ENCODE measurements at regions not wholly inside any gene's neighbourhood (a gene's known extent, or its start where the extent isn't known, plus 50 kb on each side); places are given as distances from the start of the nearest gene placed in this dataset.
"Not testable (repeated sequence)": the region's sequence is repeated elsewhere in the genome, so short reads cannot be mapped to it uniquely, and the experiment has no call there.

DNA sequence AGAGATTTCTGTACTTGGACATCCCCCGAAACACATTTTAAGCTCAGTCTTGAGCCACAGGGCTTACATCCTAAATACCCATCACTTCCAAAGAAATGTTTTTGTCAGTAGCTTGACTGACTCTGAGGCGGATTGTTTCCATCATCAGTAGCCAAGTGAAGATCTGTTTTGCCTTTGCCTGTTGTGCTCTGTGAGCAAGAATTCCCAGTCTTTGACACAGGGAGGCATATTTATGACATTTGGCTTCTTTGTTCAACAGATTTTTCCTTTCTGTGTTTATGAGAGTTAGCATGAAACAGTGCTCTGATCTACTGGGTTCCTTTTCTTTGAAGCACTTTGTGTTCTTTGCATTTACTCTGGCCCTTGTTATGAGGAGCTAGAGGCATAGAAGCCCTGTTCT lies 132.1 kb upstream of the CDIN1 start:
- Histone ChIP-seq H3K4me1 (no peaks in the 10 kb centered on the region), H3K27ac (no peak overlapping the region), H3K27me3 (no peaks in the 10 kb centered on the region), H3K9me3 (no peaks in the 10 kb centered on the region), H3K36me3 (no peaks in the 10 kb centered on the region), H3K4me3 (no peak overlapping the region)
- DNase-seq: no peak
- intact Hi-C loops (cut with DNase I): no loop called here
- WGBS, 2 donors: 63 to 84% methylated on average over 2 of the region's 2 CpGs
- TF ChIP-seq, protein P1, sequence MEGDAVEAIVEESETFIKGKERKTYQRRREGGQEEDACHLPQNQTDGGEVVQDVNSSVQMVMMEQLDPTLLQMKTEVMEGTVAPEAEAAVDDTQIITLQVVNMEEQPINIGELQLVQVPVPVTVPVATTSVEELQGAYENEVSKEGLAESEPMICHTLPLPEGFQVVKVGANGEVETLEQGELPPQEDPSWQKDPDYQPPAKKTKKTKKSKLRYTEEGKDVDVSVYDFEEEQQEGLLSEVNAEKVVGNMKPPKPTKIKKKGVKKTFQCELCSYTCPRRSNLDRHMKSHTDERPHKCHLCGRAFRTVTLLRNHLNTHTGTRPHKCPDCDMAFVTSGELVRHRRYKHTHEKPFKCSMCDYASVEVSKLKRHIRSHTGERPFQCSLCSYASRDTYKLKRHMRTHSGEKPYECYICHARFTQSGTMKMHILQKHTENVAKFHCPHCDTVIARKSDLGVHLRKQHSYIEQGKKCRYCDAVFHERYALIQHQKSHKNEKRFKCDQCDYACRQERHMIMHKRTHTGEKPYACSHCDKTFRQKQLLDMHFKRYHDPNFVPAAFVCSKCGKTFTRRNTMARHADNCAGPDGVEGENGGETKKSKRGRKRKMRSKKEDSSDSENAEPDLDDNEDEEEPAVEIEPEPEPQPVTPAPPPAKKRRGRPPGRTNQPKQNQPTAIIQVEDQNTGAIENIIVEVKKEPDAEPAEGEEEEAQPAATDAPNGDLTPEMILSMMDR (IDR thresholded peaks at IDR 0.05): no peak
- TF ChIP-seq POLR2A (IDR thresholded peaks at IDR 0.05): no peak

- Histone ChIP-seq H3K4me1 (no peaks in the 10 kb centered on the region), H3K4me3 (no peak overlapping the region)
- no peak for DNase-seq
Measured at GRCh38 chr15:36448418-36448817, 131.0 kb upstream of the CDIN1 start.

GRCh38 chr15:36449084-36449661 lies 130.3 kb upstream of the CDIN1 start:
- no peaks in the 10 kb centered on the region for H3K27me3 ChIP-seq
- H3K9me3 ChIP-seq: no peaks in the 10 kb centered on the region
- H3K4me3 ChIP-seq: no peak overlapping the region
- intact Hi-C loops (cut with DNase I): no loop called here
- H3K27ac ChIP-seq: no peak overlapping the region
- no peak for DNase-seq
- WGBS, 2 donors: 30 to 39% methylated on average over 5 of the region's 5 CpGs
- no peak for TF ChIP-seq POLR2A (IDR thresholded peaks at IDR 0.05)
- H3K4me1 ChIP-seq: no peaks in the 10 kb centered on the region
- H3K36me3 ChIP-seq: no peaks in the 10 kb centered on the region

More at GRCh38 chr15:36448418-36448817, 131.0 kb upstream of the CDIN1 start:
- Histone ChIP-seq H3K27ac (no peak overlapping the region), H3K9me3 (no peaks in the 10 kb centered on the region), H3K27me3 (no peaks in the 10 kb centered on the region), H3K36me3 (no peaks in the 10 kb centered on the region)
- TF ChIP-seq, protein P1 (IDR thresholded peaks at IDR 0.05): no peak
- no peak for TF ChIP-seq POLR2A (IDR thresholded peaks at IDR 0.05)
- intact Hi-C loops (cut with DNase I): no loop called here

GRCh38 chr15:36449662-36450145 lies 129.7 kb upstream of the CDIN1 start:
- Histone ChIP-seq H3K27ac (no peak overlapping the region), H3K4me1 (no peaks in the 10 kb centered on the region), H3K36me3 (no peaks in the 10 kb centered on the region), H3K27me3 (no peaks in the 10 kb centered on the region), H3K4me3 (no peak overlapping the region), H3K9me3 (no peaks in the 10 kb centered on the region)
- DNase-seq: no peak
- TF ChIP-seq, protein P1 (IDR thresholded peaks at IDR 0.05): no peak
- no peak for TF ChIP-seq POLR2A (IDR thresholded peaks at IDR 0.05)
- intact Hi-C loops (cut with DNase I): no loop called here
- WGBS, 2 donors: 75 to 92% methylated on average over 3 of the region's 3 CpGs

DNA sequence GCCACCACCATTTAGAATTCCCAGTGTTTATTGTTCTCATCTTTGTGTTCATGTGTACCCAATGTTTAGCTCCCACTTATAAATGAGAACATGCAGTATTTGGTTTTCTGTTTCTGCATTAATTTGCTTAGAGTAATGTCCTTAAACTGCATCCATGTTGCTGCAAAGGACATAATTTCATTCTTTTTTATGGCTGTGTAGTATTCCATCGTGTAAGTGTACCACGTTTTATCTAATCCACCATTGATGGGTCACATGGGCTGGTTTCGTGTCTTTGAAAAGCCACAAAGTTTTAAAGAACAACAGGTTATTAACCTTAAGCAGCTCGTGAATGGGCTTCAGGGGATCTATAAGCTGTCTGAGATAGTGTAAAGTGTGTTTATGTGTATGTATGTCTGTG lies 125.2 kb upstream of the CDIN1 start:
- H3K27me3 ChIP-seq; H3K36me3 ChIP-seq; intact Hi-C loops (cut with DNase I); DNase-seq; H3K27ac ChIP-seq; H3K4me1 ChIP-seq; H3K9me3 ChIP-seq; H3K4me3 ChIP-seq: not testable (repeated sequence)
- WGBS, 2 donors: 80 to 81% methylated on average over 4 of the region's 4 CpGs

GRCh38 chr15:36458411-36458810 lies 121.0 kb upstream of the CDIN1 start:
- 48 to 58% methylated on average over 5 of the region's 5 CpGs for WGBS, 2 donors

More at GRCh38 chr15:36458411-36458810, 121.0 kb upstream of the CDIN1 start:
- Histone ChIP-seq H3K36me3 (no peaks in the 10 kb centered on the region), H3K9me3 (no peaks in the 10 kb centered on the region), H3K4me1 (no peaks in the 10 kb centered on the region), H3K4me3 (no peak overlapping the region), H3K27me3 (no peaks in the 10 kb centered on the region), H3K27ac (no peak overlapping the region)
- intact Hi-C loops (cut with DNase I): no loop called here
- no peak for DNase-seq
- TF ChIP-seq POLR2A (IDR thresholded peaks at IDR 0.05): no peak
- TF ChIP-seq, protein P1 (IDR thresholded peaks at IDR 0.05): no peak

Data from esophagus squamous epithelium (tissue), 5 donors.